Testis (tissue), 2 donors: ENCODE measurements at regions not wholly inside any gene's neighbourhood (a gene's known extent, or its start where the extent isn't known, plus 50 kb on each side); places are given as distances from the start of the nearest gene placed in this dataset.
"Not testable (repeated sequence)": the region's sequence is repeated elsewhere in the genome, so short reads cannot be mapped to it uniquely, and the experiment has no call there.

ENCODE experiments used
- DNase-seq: peaks from one replicate; pipeline ENCODE4 v3.0.0-alpha.2; 2019
- H3K27ac ChIP-seq, 2 donors: fragments of 200-600 bp; sonication (generic); one replicate each; pipeline ENCODE4 v1.5.1; 2019
- H3K27me3 ChIP-seq: fragments of 200-600 bp; sonication (generic); one replicate; pipeline ENCODE4 v1.5.1; 2019
- H3K36me3 ChIP-seq: fragments of 200-600 bp; sonication (generic); one replicate; pipeline ENCODE4 v1.5.1; 2017; ENCODE audit warnings: low read depth; ENCODE audit errors: missing control alignments
- H3K4me1 ChIP-seq: fragments of 200-600 bp; sonication (generic); one replicate; pipeline ENCODE4 v1.5.1; 2019
- H3K4me3 ChIP-seq, 2 donors: fragments of 200-600 bp; sonication (generic); one replicate each; pipeline ENCODE4 v1.5.1; 2017 to 2019
- H3K9me3 ChIP-seq: fragments of 200-600 bp; sonication (generic); one replicate; pipeline ENCODE4 v1.5.1; 2017
- POLR2A ChIP-seq: fragments of 450-650 bp; IDR thresholded peaks from one replicate; pipeline ENCODE4 v1.6.1; 2017; ENCODE audit warnings: antibody characterized with exemption, mild to moderate bottlenecking, moderate library complexity
- WGBS, 2 donors: methylation state at CpG; one replicate each; pipeline ENCODE4 v1.1.5; 2018; 5-methylcytosine and 5-hydroxymethylcytosine counted together
- intact Hi-C: fragments of 100-400 bp; cut with DNase I; formaldehyde crosslinking; loops from one replicate; pipeline ENCODE4 v1.15.1; 2023; ENCODE audit warnings: low total_unique reads
- TF ChIP-seq, protein P1 (sequence below), 3 experiments: fragments of 450-650 bp in 2 of 3; fragments of 200-600 bp in 1 of 3; sonication (generic) in 1 of 3; IDR thresholded peaks; one replicate each; pipeline ENCODE4 v1.5.1; 2016 to 2019; ENCODE audit warnings: antibody characterized with exemption in 3 of 3, mild to moderate bottlenecking in 2 of 3, moderate library complexity in 1 of 3

DNA sequence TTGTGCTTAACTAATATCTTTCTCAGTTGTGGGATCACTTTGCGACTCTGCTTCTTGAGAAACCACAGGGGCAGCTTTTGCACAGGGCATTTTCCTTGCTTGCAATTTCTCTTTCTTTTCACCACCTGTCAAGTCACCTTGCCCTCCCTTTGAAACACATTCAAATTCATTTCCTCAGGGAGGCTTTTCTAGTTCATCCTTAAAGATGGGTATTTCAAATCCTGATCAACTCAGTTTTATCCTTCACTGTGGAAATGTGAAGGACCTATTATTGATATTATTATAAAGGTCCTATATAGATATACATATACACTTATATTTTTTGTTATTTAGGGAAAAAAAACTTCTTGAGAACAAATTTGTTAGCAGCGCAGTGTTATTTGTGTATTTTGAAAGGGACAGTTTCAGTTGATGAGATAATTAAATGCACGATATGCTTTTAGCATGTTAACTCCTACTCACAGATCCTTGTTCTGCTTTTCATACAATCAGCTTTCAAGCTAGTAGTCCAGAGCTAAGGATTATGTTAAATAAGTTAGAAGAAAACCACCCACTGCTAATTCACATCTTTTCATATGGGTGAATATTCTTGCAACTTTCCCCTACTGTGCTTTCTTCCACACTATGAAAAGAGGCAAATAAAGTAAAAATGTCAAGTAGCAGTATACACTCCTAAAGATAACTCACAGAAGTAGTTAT, 501.4 kb upstream of the RGS6 start:
- WGBS, 2 donors, result 71 to 83% methylated on average over 3 of the region's 3 CpGs
- Histone ChIP-seq H3K27ac (no peak overlapping the region), H3K27me3 (no peaks in the 10 kb centered on the region), H3K4me3 (no peak overlapping the region), H3K9me3 (no peaks in the 10 kb centered on the region), H3K4me1 (no peaks in the 10 kb centered on the region), H3K36me3 (no peaks in the 10 kb centered on the region)
- TF ChIP-seq, protein P1, sequence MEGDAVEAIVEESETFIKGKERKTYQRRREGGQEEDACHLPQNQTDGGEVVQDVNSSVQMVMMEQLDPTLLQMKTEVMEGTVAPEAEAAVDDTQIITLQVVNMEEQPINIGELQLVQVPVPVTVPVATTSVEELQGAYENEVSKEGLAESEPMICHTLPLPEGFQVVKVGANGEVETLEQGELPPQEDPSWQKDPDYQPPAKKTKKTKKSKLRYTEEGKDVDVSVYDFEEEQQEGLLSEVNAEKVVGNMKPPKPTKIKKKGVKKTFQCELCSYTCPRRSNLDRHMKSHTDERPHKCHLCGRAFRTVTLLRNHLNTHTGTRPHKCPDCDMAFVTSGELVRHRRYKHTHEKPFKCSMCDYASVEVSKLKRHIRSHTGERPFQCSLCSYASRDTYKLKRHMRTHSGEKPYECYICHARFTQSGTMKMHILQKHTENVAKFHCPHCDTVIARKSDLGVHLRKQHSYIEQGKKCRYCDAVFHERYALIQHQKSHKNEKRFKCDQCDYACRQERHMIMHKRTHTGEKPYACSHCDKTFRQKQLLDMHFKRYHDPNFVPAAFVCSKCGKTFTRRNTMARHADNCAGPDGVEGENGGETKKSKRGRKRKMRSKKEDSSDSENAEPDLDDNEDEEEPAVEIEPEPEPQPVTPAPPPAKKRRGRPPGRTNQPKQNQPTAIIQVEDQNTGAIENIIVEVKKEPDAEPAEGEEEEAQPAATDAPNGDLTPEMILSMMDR (IDR thresholded peaks at IDR 0.05), result no peak
- no peak for TF ChIP-seq POLR2A
- DNase-seq, result no peak
- intact Hi-C loops, result no loop called here

- Histone ChIP-seq H3K9me3 (no peaks in the 10 kb centered on the region), H3K27ac (no peak overlapping the region), H3K27me3 (no peaks in the 10 kb centered on the region), H3K36me3 (no peaks in the 10 kb centered on the region), H3K4me3 (no peak overlapping the region), H3K4me1 (no peaks in the 10 kb centered on the region)
- intact Hi-C loops, result no loop called here
- WGBS, 2 donors, result 89 to 92% methylated on average over 3 of the region's 3 CpGs
- TF ChIP-seq, protein P1 (IDR thresholded peaks at IDR 0.05), result no peak
- TF ChIP-seq POLR2A, result no peak
- DNase-seq, result no peak
These were observed 499.7 kb upstream of the RGS6 start for GRCh38 chr14:71432334-71433110.

DNA sequence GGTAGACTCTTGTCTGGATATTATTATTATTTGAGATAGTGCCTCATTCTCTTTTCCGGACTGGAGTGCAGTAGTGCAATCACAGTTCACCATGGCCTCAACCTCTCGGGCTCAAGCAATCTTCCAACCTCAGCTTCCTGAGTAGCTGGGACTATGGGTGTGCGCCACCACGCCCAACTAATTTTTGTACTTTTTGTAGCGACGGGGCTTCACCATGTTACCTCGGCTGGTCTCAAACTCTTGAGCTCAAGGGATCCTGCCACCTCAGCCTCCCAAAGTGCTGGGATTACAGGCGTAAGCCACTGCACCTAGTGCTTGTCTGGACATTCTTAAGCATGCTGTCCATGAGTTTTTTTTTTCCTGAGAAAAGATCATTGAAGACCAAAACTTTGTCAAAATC, 498.9 kb upstream of the RGS6 start:
- Histone ChIP-seq H3K36me3 (no peaks in the 10 kb centered on the region), H3K9me3 (no peaks in the 10 kb centered on the region), H3K27me3 (no peaks in the 10 kb centered on the region), H3K4me3 (no peak overlapping the region), H3K4me1 (peaks cover 2% of the 10 kb centered on the region), H3K27ac (no peak overlapping the region)
- TF ChIP-seq, protein P1 (IDR thresholded peaks at IDR 0.05), result no peak
- TF ChIP-seq POLR2A, result no peak
- no peak for DNase-seq
- intact Hi-C loops, result no loop called here
- 93 to 98% methylated on average over 8 of the region's 8 CpGs for WGBS, 2 donors

GRCh38 chr14:71435641-71436040, 496.6 kb upstream of the RGS6 start:
- peaks cover 12% of the 10 kb centered on the region for H3K4me1 ChIP-seq
- intact Hi-C loops, H3K27ac ChIP-seq, H3K9me3 ChIP-seq, H3K27me3 ChIP-seq, H3K4me3 ChIP-seq, H3K36me3 ChIP-seq, DNase-seq: not testable (repeated sequence)
- WGBS, 2 donors, result 88 to 97% methylated on average over 2 of the region's 2 CpGs

DNA sequence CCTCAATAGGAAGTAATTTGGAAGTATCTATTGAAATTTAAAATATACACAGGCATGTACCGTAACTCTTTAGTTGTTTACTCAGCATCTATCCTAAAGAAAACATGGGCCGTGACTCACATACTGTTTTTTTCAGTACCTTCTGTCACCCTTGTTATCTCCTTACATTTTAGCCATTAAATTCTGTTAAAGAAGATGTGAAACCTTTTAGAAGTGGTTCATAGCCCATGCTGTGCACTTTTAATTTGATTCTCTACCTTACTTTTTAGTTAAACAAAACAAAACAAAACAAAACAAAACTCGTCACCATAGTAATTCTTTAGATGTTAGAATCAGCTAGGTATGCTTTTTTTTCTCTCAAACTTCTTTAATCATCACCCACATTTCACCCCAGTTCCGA, 494.4 kb upstream of the RGS6 start:
- Histone ChIP-seq H3K4me1 (peaks cover 12% of the 10 kb centered on the region), H3K4me3 (no peak overlapping the region), H3K9me3 (no peaks in the 10 kb centered on the region), H3K27me3 (no peaks in the 10 kb centered on the region), H3K36me3 (no peaks in the 10 kb centered on the region), H3K27ac (no peak overlapping the region)
- no peak for DNase-seq
- TF ChIP-seq, protein P1 (IDR thresholded peaks at IDR 0.05), result no peak
- TF ChIP-seq POLR2A, result no peak
- 80 to 91% methylated on average over 4 of the region's 4 CpGs for WGBS, 2 donors
- intact Hi-C loops, result no loop called here
